OCI-LY1 (cell line): ENCODE measurements at regions not wholly inside any gene's neighbourhood (a gene's known extent, or its start where the extent isn't known, plus 50 kb on each side); places are given as distances from the start of the nearest gene placed in this dataset.

ENCODE experiments used
- EZH2 ChIP-seq: fragments of 200-600 bp; sonication (generic), shearing (Covaris generic); IDR thresholded peaks from 2 replicates; pipeline ENCODE4 v1.8.0; 2017; ENCODE audit warnings: borderline replicate concordance, mixed run types, mild to moderate bottlenecking, antibody characterized with exemption, low read length, moderate library complexity, mixed read lengths
- TF ChIP-seq, protein P1 (sequence below): fragments of 200-600 bp; sonication (generic), shearing (Covaris generic); IDR thresholded peaks from 2 replicates; pipeline ENCODE4 v1.5.1; 2017; ENCODE audit warnings: mild to moderate bottlenecking, antibody characterized with exemption, low read length, moderate library complexity, mixed read lengths

DNA sequence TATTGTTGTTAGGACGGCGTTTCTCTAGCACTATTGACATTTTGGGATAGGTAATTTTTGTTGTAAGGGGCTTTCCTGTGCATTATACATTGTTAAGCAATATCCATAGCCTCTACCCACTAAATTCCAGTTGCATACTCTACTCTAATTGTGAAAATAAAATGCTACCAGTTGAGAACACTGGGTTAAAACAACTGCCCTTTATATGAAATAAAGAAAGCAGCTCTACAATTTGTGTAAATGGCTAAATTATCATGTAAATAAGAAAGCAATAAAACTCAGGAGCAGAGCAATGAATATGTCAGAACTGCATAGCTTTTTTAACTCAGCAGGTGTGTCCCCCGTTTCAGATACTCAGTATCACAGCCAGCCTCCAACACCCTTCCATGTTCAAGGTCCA lies 812.7 kb upstream of the NRXN1 start:
- TF ChIP-seq, protein P1, sequence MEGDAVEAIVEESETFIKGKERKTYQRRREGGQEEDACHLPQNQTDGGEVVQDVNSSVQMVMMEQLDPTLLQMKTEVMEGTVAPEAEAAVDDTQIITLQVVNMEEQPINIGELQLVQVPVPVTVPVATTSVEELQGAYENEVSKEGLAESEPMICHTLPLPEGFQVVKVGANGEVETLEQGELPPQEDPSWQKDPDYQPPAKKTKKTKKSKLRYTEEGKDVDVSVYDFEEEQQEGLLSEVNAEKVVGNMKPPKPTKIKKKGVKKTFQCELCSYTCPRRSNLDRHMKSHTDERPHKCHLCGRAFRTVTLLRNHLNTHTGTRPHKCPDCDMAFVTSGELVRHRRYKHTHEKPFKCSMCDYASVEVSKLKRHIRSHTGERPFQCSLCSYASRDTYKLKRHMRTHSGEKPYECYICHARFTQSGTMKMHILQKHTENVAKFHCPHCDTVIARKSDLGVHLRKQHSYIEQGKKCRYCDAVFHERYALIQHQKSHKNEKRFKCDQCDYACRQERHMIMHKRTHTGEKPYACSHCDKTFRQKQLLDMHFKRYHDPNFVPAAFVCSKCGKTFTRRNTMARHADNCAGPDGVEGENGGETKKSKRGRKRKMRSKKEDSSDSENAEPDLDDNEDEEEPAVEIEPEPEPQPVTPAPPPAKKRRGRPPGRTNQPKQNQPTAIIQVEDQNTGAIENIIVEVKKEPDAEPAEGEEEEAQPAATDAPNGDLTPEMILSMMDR: no peak
- TF ChIP-seq EZH2: no peak
